ENCODE measurements at regions not wholly inside any gene's neighbourhood (a gene's known extent, or its start where the extent isn't known, plus 50 kb on each side); places are given as distances from the start of the nearest gene placed in this dataset.
"Not testable (repeated sequence)": the region's sequence is repeated elsewhere in the genome, so short reads cannot be mapped to it uniquely, and the experiment has no call there.

GRCh38 chrX:151042842-151043241 lies 59.7 kb downstream of the HMGB3 start:
- DNase-seq (ENCODE audit: low spot score) (no peak), FAIRE-seq (no peak)

- not testable (repeated sequence) for DNase-seq (ENCODE audit: low spot score); FAIRE-seq
Observed at GRCh38 chrX:151066373-151066772, 83.2 kb downstream of the HMGB3 start.

- DNase-seq (ENCODE audit: low spot score) (no peak), FAIRE-seq (no peak)
Observed at GRCh38 chrX:151073767-151074166, 90.6 kb downstream of the HMGB3 start.

- FAIRE-seq (no peak), DNase-seq (ENCODE audit: low spot score) (no peak)
Observed at GRCh38 chrX:151081016-151081415, 95.4 kb upstream of the GPR50 start.

- no peak for FAIRE-seq
- DNase-seq (ENCODE audit: low spot score): peak; percentile 50
Observed at GRCh38 chrX:151082077-151082948, 94.1 kb upstream of the GPR50 start.

GRCh38 chrX:151084454-151084853 lies 91.9 kb upstream of the GPR50 start:
- no peak for DNase-seq (ENCODE audit: low spot score)
- FAIRE-seq: no peak

- DNase-seq (ENCODE audit: low spot score) (no peak), FAIRE-seq (no peak)
Observed at GRCh38 chrX:151085207-151085606, 91.2 kb upstream of the GPR50 start.

- FAIRE-seq (no peak), DNase-seq (ENCODE audit: low spot score) (no peak)
Observed at GRCh38 chrX:151088221-151088620, 88.2 kb upstream of the GPR50 start.

- no peak for FAIRE-seq
- DNase-seq (ENCODE audit: low spot score): no peak
Observed at GRCh38 chrX:151099001-151099400, 77.4 kb upstream of the GPR50 start.

- FAIRE-seq (no peak), DNase-seq (ENCODE audit: low spot score) (no peak)
Observed at GRCh38 chrX:151100799-151101198, 75.6 kb upstream of the GPR50 start.

- not testable (repeated sequence) for DNase-seq (ENCODE audit: low spot score); FAIRE-seq
Observed at GRCh38 chrX:151113200-151113599, 63.2 kb upstream of the GPR50 start.
